PC-3 (cell line): ENCODE measurements at regions not wholly inside any gene's neighbourhood (a gene's known extent, or its start where the extent isn't known, plus 50 kb on each side); places are given as distances from the start of the nearest gene placed in this dataset.
A peak's percentile ranks its signal among the peaks of the same experiment; 100 is the strongest.

Experiments
- ATAC-seq: fragments of 200-7000 bp; cut with Tn5 transposase; 2 replicates; pipeline ENCODE4 v1.9.1; 2020; ENCODE audit warnings: mild to moderate bottlenecking, moderate library complexity
- BruUV-seq: library from RNA; stranded (reverse); fragments of 400-500 nt; replicated peaks from 2 replicates; lab custom pipeline; 2021; lab: Mats Ljungman, UMichigan
- CTCF ChIA-PET: fragments of 300-600 bp; sonication (Branson Sonifier 250); formaldehyde crosslinking; loops from one replicate; lab custom pipeline; 2022; ENCODE audit warnings: antibody characterized with exemption; lab: Charles Lee
- POLR2A ChIA-PET: fragments of 300-600 bp; sonication (Branson Sonifier 250); formaldehyde crosslinking; loops from one replicate; lab custom pipeline; 2022; ENCODE audit warnings: antibody characterized with exemption; ENCODE audit not compliant: unreplicated experiment; lab: Charles Lee
- DNase-seq: peaks from one replicate; pipeline ENCODE4 v3.0.0-alpha.2; 2015
- H2AFZ ChIP-seq: fragments of 300-600 bp; sonication (generic); 2 replicates; pipeline ENCODE4 v1.6.0; 2016; ENCODE audit warnings: antibody characterized with exemption, low read length
- H3F3A ChIP-seq: fragments of 300-600 bp; sonication (generic); one replicate; pipeline ENCODE4 v1.6.0; 2017; ENCODE audit warnings: antibody characterized with exemption, low read length, control low read depth, mild to moderate bottlenecking; ENCODE audit not compliant: unreplicated experiment
- H3K27ac ChIP-seq: fragments of 300-600 bp; sonication (generic); 2 replicates; pipeline ENCODE4 v1.5.1; 2016; ENCODE audit warnings: mild to moderate bottlenecking, low read length
- H3K27me3 ChIP-seq: fragments of 300-600 bp; sonication (generic); 2 replicates; pipeline ENCODE4 v1.6.1; 2016; ENCODE audit warnings: low read length, mixed read lengths
- H3K36me3 ChIP-seq: fragments of 300-600 bp; sonication (generic); 2 replicates; pipeline ENCODE4 v1.6.1; 2016; ENCODE audit warnings: low read depth, mixed run types, low read length, mixed read lengths
- H3K4me1 ChIP-seq: fragments of 300-600 bp; sonication (generic); 2 replicates; pipeline ENCODE4 v1.5.1; 2016; ENCODE audit warnings: low read length; ENCODE audit not compliant: insufficient read depth
- H3K4me2 ChIP-seq: fragments of 300-600 bp; sonication (generic); 2 replicates; pipeline ENCODE4 v1.6.0; 2016; ENCODE audit warnings: low read length
- H3K4me3 ChIP-seq: fragments of 300-600 bp; sonication (generic); 2 replicates; pipeline ENCODE4 v1.5.1; 2016; ENCODE audit warnings: mild to moderate bottlenecking, low read length, mixed read lengths
- H3K79me2 ChIP-seq: fragments of 300-600 bp; sonication (generic); 2 replicates; pipeline ENCODE4 v1.6.1; 2017; ENCODE audit warnings: low read length, mixed read lengths
- H3K9ac ChIP-seq: fragments of 300-600 bp; sonication (generic); 2 replicates; pipeline ENCODE4 v1.6.0; 2016; ENCODE audit warnings: mild to moderate bottlenecking, low read length
- H3K9me2 ChIP-seq: fragments of 300-600 bp; sonication (generic); replicated peaks from 2 replicates; pipeline ENCODE4 v1.6.1; 2016; ENCODE audit warnings: mixed run types, low read length, mixed read lengths
- H3K9me3 ChIP-seq: fragments of 300-600 bp; sonication (generic); 2 replicates; pipeline ENCODE4 v1.6.1; 2016; ENCODE audit warnings: low read length, mixed read lengths
- H4K20me1 ChIP-seq: fragments of 300-600 bp; sonication (generic); 2 replicates; pipeline ENCODE4 v1.6.1; 2016; ENCODE audit warnings: low read length, mixed read lengths
- CTCF ChIP-seq: fragments of 300-600 bp; sonication (generic); conservative IDR thresholded peaks from 2 replicates; pipeline ENCODE4 v1.5.1; 2017; ENCODE audit warnings: antibody characterized with exemption, low read depth, mild to moderate bottlenecking, low read length
- EZH2 ChIP-seq: fragments of 300-600 bp; sonication (generic); IDR thresholded peaks from one replicate; pipeline ENCODE4 v1.6.1; 2017; ENCODE audit warnings: antibody characterized with exemption, mild to moderate bottlenecking, low read length; ENCODE audit not compliant: unreplicated experiment
- EZH2phosphoT487 ChIP-seq: fragments of 300-600 bp; sonication (generic); IDR thresholded peaks from 2 replicates; pipeline ENCODE4 v1.6.1; 2018; ENCODE audit warnings: mild to moderate bottlenecking, antibody characterized with exemption, low read length, borderline replicate concordance
- intact Hi-C: fragments of 100-400 bp; cut with micrococcal nuclease; formaldehyde crosslinking; loops from 2 replicates; pipeline ENCODE4 v1.9.0; 2023

- Histone ChIP-seq H3K9ac (no peak overlapping the region), H4K20me1 (no peaks in the 10 kb centered on the region), H2AFZ (peak overlapping the region; percentile 55), H3K4me1 (peaks cover 10% of the 10 kb centered on the region; the same call in 1 of the 2 replicates), H3K9me3 (no peaks in the 10 kb centered on the region), H3K9me2 (no peaks in the 10 kb centered on the region), H3K27ac (peak overlapping the region; percentile 19), H3K4me3 (no peak overlapping the region), H3K36me3 (no peaks in the 10 kb centered on the region), H3F3A (no peaks in the 10 kb centered on the region), H3K4me2 (peak overlapping the region; percentile 19), H3K79me2 (no peaks in the 10 kb centered on the region), H3K27me3 (no peaks in the 10 kb centered on the region)
- POLR2A ChIA-PET = no interaction called here
- intact Hi-C loops = no loop called here
- no peak for TF ChIP-seq EZH2
- CTCF ChIA-PET = no interaction called here
- ATAC-seq (peak; percentile 33; the same call in 1 of the 2 replicates), DNase-seq (peak; percentile 39)
- BruUV-seq = no TSS peak
Observed at GRCh38 chr4:123649645-123650391, 253.2 kb downstream of the SPRY1 start.

- no peak for ATAC-seq
- Histone ChIP-seq H3K27me3 (no peaks in the 10 kb centered on the region), H3K9ac (no peak overlapping the region), H3K9me2 (no peaks in the 10 kb centered on the region), H3F3A (no peaks in the 10 kb centered on the region), H2AFZ (no peak overlapping the region), H4K20me1 (no peaks in the 10 kb centered on the region), H3K9me3 (no peaks in the 10 kb centered on the region), H3K4me2 (no peak overlapping the region), H3K27ac (no peak overlapping the region), H3K36me3 (no peaks in the 10 kb centered on the region), H3K4me3 (no peak overlapping the region), H3K4me1 (peaks cover 10% of the 10 kb centered on the region; the same call in 1 of the 2 replicates), H3K79me2 (no peaks in the 10 kb centered on the region)
- CTCF ChIA-PET = no interaction called here
- DNase-seq = no peak
- POLR2A ChIA-PET = no interaction called here
- TF ChIP-seq EZH2phosphoT487 (no peak), CTCF (no peak), EZH2 (no peak)
- intact Hi-C loops = no loop called here
- no TSS peak for BruUV-seq
Observed at GRCh38 chr4:123651066-123651465, 254.5 kb downstream of the SPRY1 start.

- no peak overlapping the region for H3K4me2 ChIP-seq
- BruUV-seq = no TSS peak
- peaks cover 10% of the 10 kb centered on the region; the same call in 1 of the 2 replicates for H3K4me1 ChIP-seq
- no peak overlapping the region for H2AFZ ChIP-seq
- H3K9me2 ChIP-seq = no peaks in the 10 kb centered on the region
- H3K27me3 ChIP-seq = no peaks in the 10 kb centered on the region
- TF ChIP-seq CTCF (no peak), EZH2 (no peak), EZH2phosphoT487 (no peak)
- no peak overlapping the region for H3K27ac ChIP-seq
- CTCF ChIA-PET = no interaction called here
- no peaks in the 10 kb centered on the region for H3K79me2 ChIP-seq
- H3K36me3 ChIP-seq = no peaks in the 10 kb centered on the region
- no peak for ATAC-seq
- no peak overlapping the region for H3K4me3 ChIP-seq
- H3K9ac ChIP-seq = no peak overlapping the region
- no peaks in the 10 kb centered on the region for H4K20me1 ChIP-seq
- H3F3A ChIP-seq = no peaks in the 10 kb centered on the region
- intact Hi-C loops = no loop called here
- DNase-seq = no peak
- POLR2A ChIA-PET = no interaction called here
- no peaks in the 10 kb centered on the region for H3K9me3 ChIP-seq
Observed at GRCh38 chr4:123651536-123652180, 255.1 kb downstream of the SPRY1 start.
